GM12878 (cell line): ENCODE measurements at regions not wholly inside any gene's neighbourhood (a gene's known extent, or its start where the extent isn't known, plus 50 kb on each side); places are given as distances from the start of the nearest gene placed in this dataset.

ENCODE experiments used
- ATAC-seq: fragments of 200-7000 bp; cut with Tn5 transposase; 3 replicates; pipeline ENCODE4 v1.9.1; 2020; ENCODE audit warnings: mild to moderate bottlenecking, moderate library complexity
- BruUV-seq: library from RNA; stranded (reverse); fragments of 400-500 nt; replicated peaks from 2 replicates; lab custom pipeline; 2021; lab: Mats Ljungman, UMichigan
- CTCF ChIA-PET: fragments of 300-600 bp; sonication (Branson Sonifier 250); formaldehyde crosslinking; extraction: SDS; loops from one replicate; lab custom pipeline; 2021; ENCODE audit warnings: inconsistent platforms; lab: Yijun Ruan, JAX
- POLR2A ChIA-PET: fragments of 350-600 bp; formaldehyde crosslinking; extraction: SDS; loops from one replicate; lab custom pipeline; 2021; ENCODE audit warnings: inconsistent platforms; lab: Charles Lee
- RAD21 ChIA-PET: fragments of 300-600 bp; sonication (Branson Sonifier 250); formaldehyde crosslinking; loops from one replicate; lab custom pipeline; 2023; ENCODE audit warnings: antibody characterized with exemption; ENCODE audit not compliant: unreplicated experiment; lab: Charles Lee
- SMC1A ChIA-PET: fragments of 300-600 bp; sonication (Branson Sonifier 250); formaldehyde crosslinking; loops from one replicate; lab custom pipeline; 2023; ENCODE audit not compliant: unreplicated experiment, uncharacterized antibody; lab: Charles Lee
- DNase-seq: peaks from one replicate; pipeline ENCODE4 v3.0.0-alpha.2; 2011; ENCODE audit warnings: low read depth, low spot score
- FAIRE-seq: peaks from 3 replicates; lab custom pipeline; 2011; peaks lifted over from hg19 to GRCh38; lab: Jason Lieb, UNC
- H2AFZ ChIP-seq: 2 replicates; pipeline ENCODE4 v1.6.0; 2011; ENCODE audit warnings: low read depth, low read length, control low read depth; ENCODE audit not compliant: control insufficient read depth
- H3K27ac ChIP-seq: 2 replicates; pipeline ENCODE4 v1.5.1; 2011; ENCODE audit warnings: control low read depth; ENCODE audit not compliant: control insufficient read depth, insufficient read depth
- H3K27me3 ChIP-seq, 2 experiments: replicated peaks in 1 of 2; 2 replicates each; pipeline versions ENCODE4 v1.6.0 to v1.6.1; 2011; ENCODE audit warnings: low read length in 1 of 2; ENCODE audit not compliant: control insufficient read depth in 2 of 2, insufficient read depth in 2 of 2
- H3K36me3 ChIP-seq, 2 experiments: 2 replicates each; pipeline ENCODE4 v1.5.1; 2011; ENCODE audit warnings: low read length in 1 of 2; ENCODE audit not compliant: control insufficient read depth in 2 of 2, insufficient read depth in 2 of 2
- H3K4me1 ChIP-seq: 2 replicates; pipeline ENCODE4 v1.6.1; 2011; ENCODE audit warnings: mild to moderate bottlenecking, low read length, moderate library complexity, mixed read lengths; ENCODE audit not compliant: control insufficient read depth, insufficient read depth
- H3K4me2 ChIP-seq: 2 replicates; pipeline ENCODE4 v1.6.0; 2011; ENCODE audit warnings: control low read depth; ENCODE audit not compliant: control insufficient read depth, insufficient read depth
- H3K4me3 ChIP-seq: fragments of 200-600 bp; sonication (generic); 2 replicates; pipeline ENCODE4 v1.5.1; 2016
- H3K79me2 ChIP-seq: 2 replicates; pipeline ENCODE4 v1.6.0; 2011; ENCODE audit warnings: low read length; ENCODE audit not compliant: control insufficient read depth, insufficient read depth
- H3K9ac ChIP-seq: 2 replicates; pipeline ENCODE4 v1.8.0; 2011; ENCODE audit warnings: low read length, control low read depth, mixed read lengths; ENCODE audit not compliant: control insufficient read depth, insufficient read depth
- H3K9me3 ChIP-seq: replicated peaks from 3 replicates; pipeline ENCODE4 v1.5.1; 2011; ENCODE audit warnings: mild to moderate bottlenecking, low read length; ENCODE audit not compliant: control insufficient read depth, insufficient read depth
- H4K20me1 ChIP-seq: 2 replicates; pipeline ENCODE4 v1.6.0; 2011; ENCODE audit not compliant: control insufficient read depth, insufficient read depth
- CTCF ChIP-seq, 3 experiments: IDR thresholded peaks in 2 of 3; conservative IDR thresholded peaks in 1 of 3; 2 replicates each; pipeline ENCODE4 v1.5.1; 2011; ENCODE audit warnings: low read depth in 3 of 3, low read length in 3 of 3, mild to moderate bottlenecking in 3 of 3, control low read depth in 2 of 3, moderate library complexity in 2 of 3, inconsistent platforms in 1 of 3, mixed read lengths in 1 of 3; ENCODE audit not compliant: control insufficient read depth in 2 of 3, insufficient read depth in 1 of 3; ENCODE audit errors: extremely low read depth in 1 of 3
- NFYA ChIP-seq: IDR thresholded peaks from 2 replicates; pipeline ENCODE4 v1.6.1; 2011; ENCODE audit warnings: low read depth, mild to moderate bottlenecking, low read length, improper control_type of control experiment, borderline replicate concordance
- NR2C1 ChIP-seq: fragments of 450-650 bp; IDR thresholded peaks from 2 replicates; pipeline ENCODE4 v1.6.1; 2017; ENCODE audit warnings: antibody characterized with exemption, mild to moderate bottlenecking, moderate library complexity
- NRF1 ChIP-seq: conservative IDR thresholded peaks from 2 replicates; pipeline ENCODE4 v1.6.1; 2011; ENCODE audit warnings: mild to moderate bottlenecking, low read depth, low read length, improper control_type of control experiment
- POU2F2 ChIP-seq: IDR thresholded peaks from 3 replicates; pipeline ENCODE4 v1.6.1; 2011; ENCODE audit warnings: low read depth, mild to moderate bottlenecking, low read length, borderline replicate concordance
- SREBF2 ChIP-seq: IDR thresholded peaks from 2 replicates; pipeline ENCODE4 v1.6.1; 2012; ENCODE audit warnings: mild to moderate bottlenecking, low read length
- YY1 ChIP-seq: IDR thresholded peaks from 2 replicates; pipeline ENCODE4 v1.6.1; 2011; ENCODE audit warnings: low read depth, mild to moderate bottlenecking, low read length
- ZNF217 ChIP-seq: fragments of 450-650 bp; IDR thresholded peaks from 2 replicates; pipeline ENCODE4 v1.6.1; 2017; ENCODE audit warnings: antibody characterized with exemption, mild to moderate bottlenecking
- ZNF274 ChIP-seq: IDR thresholded peaks from one replicate; pipeline ENCODE4 v1.8.0; 2011; ENCODE audit not compliant: insufficient read length, insufficient read depth
- WGBS: methylation state at CpG from one replicate; pipeline ENCODE4 v1.1.6; 2016; ENCODE audit warnings: low lambda C conversion rate; ENCODE audit not compliant: insufficient replicate concordance, insufficient coverage; ENCODE audit errors: missing lambda C conversion rate; 5-methylcytosine and 5-hydroxymethylcytosine counted together
- in situ Hi-C: fragments of 300-500 bp; cut with MboI; formaldehyde crosslinking; loops from 9 replicates; pipeline ENCODE4 v1.14.3; 2018; ENCODE audit warnings: mixed read lengths
- intact Hi-C: fragments of 100-400 bp; cut with micrococcal nuclease; formaldehyde crosslinking; loops from one replicate; pipeline ENCODE4 v1.14.2; 2022; ENCODE audit not compliant: unreplicated experiment

DNA sequence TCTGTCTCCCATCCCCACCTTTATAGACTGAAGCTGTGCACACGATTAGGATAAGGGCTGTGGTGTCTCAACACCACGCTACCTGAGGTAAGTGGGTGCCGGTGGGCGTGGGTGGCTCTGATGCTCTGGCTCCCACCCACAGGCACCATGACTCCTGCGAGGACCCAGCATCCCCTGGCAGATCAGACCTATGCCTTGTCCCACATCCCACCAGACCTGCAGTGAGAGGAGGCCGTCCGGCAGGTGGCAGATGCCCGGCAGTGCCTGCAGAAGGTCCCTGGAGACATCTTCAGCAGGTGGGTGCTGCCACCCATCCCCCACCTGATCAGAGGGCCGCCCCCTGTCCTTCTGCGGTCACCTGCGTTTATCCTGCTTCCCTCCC is 104.4 kb upstream of the PRB2 start:
- no TSS peak for BruUV-seq
- H3K9me3 ChIP-seq, result no peaks in the 10 kb centered on the region; the same call in 2 of the 3 replicates
- ChIA-PET CTCF (interaction anchor here (2.0 kb wide), 1 partner anchor 46 kb away, joined by 7 read pairs; no protein-coding TSS in a partner anchor), SMC1A (interaction anchor here (1.5 kb wide), 1 partner anchor 80 kb away, joined by 4 read pairs; no protein-coding TSS in a partner anchor), POLR2A (no interaction called here), RAD21 (interaction anchor here (1.1 to 1.2 kb wide), 3 partner anchors 11 to 80 kb away, joined by 3 to 5 read pairs (median 4); no protein-coding TSS in a partner anchor)
- no peak overlapping the region for H2AFZ ChIP-seq
- H3K27me3 ChIP-seq, result peaks cover 0 to 7% of the 10 kb centered on the region in 2 experiments; a peak in 3 of 4 replicates
- H3K79me2 ChIP-seq, result no peaks in the 10 kb centered on the region
- H3K36me3 ChIP-seq, result no peaks in the 10 kb centered on the region
- TF ChIP-seq CTCF (IDR thresholded peaks at IDR 0.05 in 2 of 3, conservative IDR thresholded peaks at IDR 0.05 in 1 of 3; ENCODE audit: control insufficient read depth in 2 of 3, extremely low read depth in 1 of 3, insufficient read depth in 1 of 3, low read depth in 3 of 3, low read length in 3 of 3) (0 out of 6 replicates have a peak, but pooled peaks of 1 of the 3 experiments have one; percentile 7), YY1 (no peak), SREBF2 (no peak), NFYA (no peak), POU2F2 (no peak), ZNF274 (no peak), NR2C1 (no peak), ZNF217 (no peak), NRF1 (no peak)
- no peak for FAIRE-seq
- no peak overlapping the region for H3K4me2 ChIP-seq
- ATAC-seq, result peak; percentile 9; the same call in 1 of the 3 replicates
- H3K9ac ChIP-seq, result no peak overlapping the region
- intact Hi-C loops, result loop anchor here (2.0 to 10.0 kb wide), 2 partner anchors 45 to 125 kb away; no protein-coding TSS in a partner anchor
- no peak overlapping the region for H3K27ac ChIP-seq
- no peak overlapping the region for H3K4me3 ChIP-seq
- DNase-seq, result no peak
- peaks cover 5% of the 10 kb centered on the region for H3K4me1 ChIP-seq
- in situ Hi-C loops, result no loop called here
- WGBS, result 17% methylated on average over 11 of the region's 11 CpGs
- no peaks in the 10 kb centered on the region for H4K20me1 ChIP-seq
